ENCODE measurements at regions not wholly inside any gene's neighbourhood (a gene's known extent, or its start where the extent isn't known, plus 50 kb on each side); places are given as distances from the start of the nearest gene placed in this dataset.
A peak's percentile ranks its signal among the peaks of the same experiment; 100 is the strongest.
"Not testable (repeated sequence)": the region's sequence is repeated elsewhere in the genome, so short reads cannot be mapped to it uniquely, and the experiment has no call there.

DNA sequence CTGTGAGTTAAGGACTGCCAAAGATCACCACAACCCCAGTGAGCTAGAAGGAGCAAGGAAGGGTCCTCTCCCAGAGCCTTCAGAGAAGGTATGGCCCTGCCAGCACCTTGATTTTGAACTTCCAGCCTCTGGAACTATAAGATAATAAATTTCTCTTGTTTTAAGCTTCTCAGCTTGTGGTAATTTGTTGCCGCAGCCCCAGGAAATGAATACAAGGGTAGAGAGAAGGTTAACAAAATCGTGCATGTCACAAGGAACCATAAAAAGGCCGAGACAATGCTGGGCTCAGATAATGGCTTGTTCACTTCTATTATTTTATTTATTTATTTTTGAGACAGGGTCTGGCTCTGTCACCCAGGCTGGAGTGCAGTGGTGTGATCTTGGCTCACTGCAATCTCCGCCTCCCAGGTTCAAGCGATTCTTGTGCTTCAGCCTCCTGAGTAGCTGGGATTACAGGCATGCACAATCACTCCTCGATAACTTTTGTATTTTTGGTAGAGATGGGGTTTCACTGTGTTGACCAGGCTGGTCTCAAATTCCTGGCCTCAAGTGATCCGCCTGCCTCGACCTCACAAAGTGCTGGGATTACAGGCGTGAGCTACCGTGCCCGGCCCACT is 71.5 kb downstream of the WSB1 start:
- DNase-seq, result not testable (repeated sequence)

DNA sequence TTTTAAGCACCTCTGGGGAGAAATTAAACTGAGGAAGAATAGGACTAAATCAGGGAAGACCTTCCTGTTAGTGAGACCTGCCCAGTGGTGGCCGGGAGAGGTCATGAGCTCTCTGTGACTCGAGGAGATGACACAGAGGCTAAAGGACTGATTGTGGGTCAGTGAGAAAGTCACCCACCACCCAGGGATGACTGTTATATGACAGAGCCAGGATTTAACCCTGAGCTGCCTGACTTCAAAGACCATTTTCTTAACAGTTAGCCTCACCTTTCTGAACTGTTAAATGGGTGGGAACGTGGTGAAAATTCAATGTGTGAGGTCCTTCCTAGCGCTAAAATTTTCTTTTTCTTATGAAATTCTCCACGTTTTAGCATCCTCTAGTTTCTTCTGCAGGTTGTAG is 72.5 kb downstream of the WSB1 start:
- DNase-seq, result no peak

DNA sequence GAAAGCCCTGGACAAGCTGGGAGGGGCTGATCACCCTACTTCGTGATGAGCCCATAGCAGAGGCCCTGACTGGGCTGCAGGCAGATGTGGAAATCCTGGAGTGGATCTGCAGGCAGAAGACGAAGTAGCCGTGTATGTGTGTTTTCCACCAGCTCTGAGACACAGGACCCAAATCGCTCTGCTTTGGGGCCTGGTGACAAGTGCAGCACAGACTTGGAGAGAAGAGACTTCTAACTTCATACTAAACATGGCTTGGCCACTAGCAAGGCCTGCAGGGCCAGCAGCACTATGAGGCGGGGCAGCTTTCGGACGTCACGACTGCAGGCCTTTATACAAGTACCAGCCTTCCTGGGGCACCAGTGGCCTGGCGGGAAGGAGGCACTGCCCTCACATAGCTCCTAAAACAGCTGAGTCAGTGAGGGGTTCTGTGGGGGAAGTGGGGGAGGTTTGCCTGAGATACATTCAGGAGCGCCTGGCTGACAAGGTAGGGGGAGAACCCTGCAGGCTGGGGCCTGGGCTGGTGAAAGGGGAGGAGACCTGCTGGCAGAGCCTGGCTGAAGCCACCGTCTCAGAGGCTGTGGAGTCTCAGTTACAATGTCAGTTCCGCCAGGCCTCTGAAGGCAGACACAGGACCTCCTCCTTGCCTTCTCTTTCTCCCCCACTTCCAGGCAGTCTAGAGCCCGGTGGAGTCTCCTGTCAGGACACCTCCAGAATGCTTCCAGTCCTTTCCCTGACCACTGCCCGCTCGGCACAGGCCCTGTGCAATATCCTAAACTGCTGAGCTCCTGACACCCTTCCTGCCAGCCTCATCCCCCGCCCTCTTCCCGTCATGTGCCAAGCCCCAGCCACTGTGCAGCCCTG is 73.4 kb downstream of the WSB1 start:
- DNase-seq, result no peak

DNA sequence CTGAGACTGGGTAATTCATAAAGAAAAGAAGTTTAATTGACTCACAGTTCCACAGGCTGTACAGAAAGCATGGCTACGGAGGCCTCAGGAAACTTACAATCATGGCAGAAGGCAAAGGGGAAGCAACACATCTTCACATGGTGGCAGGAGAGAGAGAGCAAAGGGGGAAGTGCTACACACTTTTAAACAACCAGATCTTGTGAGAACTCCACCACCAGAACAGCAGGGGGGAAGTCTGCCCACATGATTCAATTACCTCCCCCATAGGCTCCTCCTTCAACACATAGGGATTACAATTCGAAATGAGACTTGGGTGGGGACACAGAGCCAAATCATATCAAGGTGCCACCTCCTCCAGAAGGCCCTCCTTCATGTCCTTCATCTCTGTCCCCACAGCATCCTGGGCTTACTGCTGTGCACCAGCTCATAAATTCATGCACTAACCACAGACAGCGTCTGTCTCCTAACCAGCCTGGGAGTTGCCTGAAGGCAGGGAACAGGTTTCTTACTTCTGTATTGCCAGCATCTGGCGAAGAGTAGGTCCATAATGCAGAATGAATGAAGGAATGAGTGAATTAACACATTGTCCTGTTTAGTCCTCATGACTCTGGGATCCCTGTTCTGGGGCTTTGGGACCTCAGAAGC is 74.4 kb downstream of the WSB1 start:
- DNase-seq, result no peak

DNA sequence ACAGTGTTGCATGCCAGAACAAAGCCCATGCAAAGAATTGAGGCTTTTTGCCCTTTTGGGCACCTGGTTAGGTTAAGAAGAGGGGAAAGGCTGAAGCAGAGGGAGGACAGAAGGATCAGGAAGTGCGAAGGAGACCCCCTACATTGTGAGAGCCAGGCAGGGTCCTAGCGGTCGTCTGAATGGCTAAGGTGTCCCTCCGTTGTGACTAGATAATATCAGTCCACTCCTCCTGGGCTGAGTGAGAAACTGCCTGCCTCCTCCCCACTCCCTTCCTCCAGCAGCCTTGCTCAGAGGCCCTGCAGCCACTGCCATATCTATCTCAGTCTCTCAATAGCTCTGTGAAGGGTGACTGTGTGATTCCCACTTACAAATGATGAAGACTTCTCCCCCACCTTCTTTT is 75.1 kb downstream of the WSB1 start:
- DNase-seq, result no peak

DNA sequence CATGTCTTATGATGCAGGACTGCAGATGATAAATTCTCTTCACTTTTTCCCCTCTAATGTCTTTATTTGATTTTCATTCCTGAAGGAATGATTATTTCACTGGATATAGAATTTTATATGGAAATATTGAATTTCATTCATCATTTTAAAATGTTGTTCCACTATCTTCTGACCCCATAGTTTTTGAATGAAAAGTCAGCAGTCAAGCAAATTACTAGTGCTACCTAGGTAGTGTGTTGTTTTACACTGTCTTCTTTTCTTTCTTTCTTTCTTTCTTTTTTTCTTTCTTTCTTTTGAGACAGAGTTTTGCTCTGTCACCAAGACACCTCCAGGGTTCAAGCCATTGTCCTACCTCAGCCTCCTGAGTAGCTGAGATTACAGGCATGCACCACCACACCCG is 76.9 kb downstream of the WSB1 start:
- DNase-seq, result no peak

DNA sequence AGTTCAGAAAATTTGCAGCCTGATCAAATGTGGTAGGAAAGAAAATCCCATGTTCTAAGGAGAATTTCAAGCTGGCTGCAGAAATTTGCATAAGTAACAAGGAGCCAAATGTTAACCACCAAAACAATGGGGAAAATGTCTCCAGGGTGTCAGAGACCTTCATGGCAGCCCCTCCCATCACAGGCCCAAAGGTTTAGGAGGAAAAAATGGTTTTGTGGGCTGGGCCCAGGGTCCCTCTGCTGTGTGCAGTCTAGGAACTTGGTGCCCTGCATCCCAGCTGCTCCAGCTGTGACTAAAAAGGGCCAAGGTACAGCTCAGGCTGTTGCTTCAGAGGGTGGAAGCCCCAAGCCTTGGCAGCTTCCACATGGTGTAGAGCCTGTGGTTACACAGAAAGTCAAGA is 79.8 kb downstream of the WSB1 start:
- not testable (repeated sequence) for DNase-seq

DNA sequence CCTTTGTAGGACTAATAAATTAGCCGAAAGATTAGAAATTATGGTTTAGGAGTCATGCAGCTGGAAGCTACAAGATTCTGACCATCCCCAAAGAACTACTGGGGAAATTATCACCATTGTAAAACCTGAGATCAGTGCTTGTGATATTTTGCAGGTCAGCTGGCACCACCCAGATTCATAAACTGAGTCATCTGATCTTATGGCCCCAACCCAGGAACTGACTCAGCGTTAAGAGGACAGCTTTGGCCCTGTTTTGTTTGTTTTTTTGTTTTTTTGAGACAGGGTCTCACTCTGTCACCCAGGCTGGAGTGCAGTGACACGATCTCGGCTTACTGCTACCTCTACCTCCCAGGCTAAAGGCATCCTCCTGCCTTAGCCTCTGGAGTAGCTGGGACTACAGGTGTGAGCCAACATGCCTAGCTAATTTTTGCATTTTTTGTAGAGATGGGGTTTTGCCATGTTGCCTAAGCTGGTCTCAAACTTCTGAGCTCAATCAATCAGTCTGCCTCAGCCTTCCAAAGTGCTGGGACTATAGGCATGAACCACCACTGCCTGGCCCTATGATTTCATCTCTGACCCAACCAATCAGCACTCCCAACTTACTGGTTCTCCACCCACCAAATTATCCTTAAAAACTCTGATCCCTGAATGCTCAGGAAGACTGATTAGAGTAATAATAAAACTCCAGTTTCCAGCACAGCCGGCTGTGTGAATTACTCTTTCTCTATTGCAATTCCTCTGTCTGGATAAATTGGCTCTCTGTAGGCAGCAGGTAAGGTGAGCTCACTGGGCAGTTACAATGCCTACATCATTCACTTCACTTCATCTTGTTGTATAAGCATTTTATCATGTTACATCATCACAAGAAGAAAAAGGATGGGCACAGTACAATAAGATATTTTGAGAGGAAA is 79.4 kb upstream of the KSR1 start:
- no peak for DNase-seq

DNA sequence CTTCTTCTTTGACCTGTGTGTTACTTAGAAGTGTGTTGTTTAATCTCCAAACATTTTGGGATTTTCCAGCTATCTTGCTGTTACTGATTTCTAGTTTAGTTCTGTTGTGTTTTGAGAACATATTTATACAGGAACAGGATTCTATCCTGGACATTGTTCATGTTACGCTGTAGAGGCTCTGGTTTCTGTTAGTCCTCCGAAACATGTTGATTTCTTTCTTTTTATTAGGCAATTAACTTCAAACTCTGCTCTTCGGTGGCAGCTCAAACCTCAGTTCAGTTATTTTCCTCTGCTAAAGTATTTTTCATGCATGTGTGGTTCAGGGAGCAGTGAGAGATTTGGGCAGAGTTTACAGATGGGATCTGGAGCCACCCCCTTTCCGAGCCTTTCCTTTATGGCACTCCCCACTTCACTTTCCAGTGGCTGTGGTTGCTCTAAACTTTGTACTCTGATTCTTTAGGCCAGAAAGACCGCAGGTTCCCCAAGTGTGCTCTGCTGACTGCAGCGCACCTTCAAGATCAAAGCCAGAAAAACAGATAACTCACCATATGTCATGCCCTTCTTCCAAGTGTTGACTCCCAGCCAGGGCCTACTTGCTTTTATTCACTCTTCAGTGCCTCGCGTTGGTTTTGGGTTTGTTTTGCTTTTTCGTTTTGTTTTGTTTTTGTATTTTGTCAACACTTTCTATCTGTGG is 77.6 kb upstream of the KSR1 start:
- DNase-seq, result no peak

DNA sequence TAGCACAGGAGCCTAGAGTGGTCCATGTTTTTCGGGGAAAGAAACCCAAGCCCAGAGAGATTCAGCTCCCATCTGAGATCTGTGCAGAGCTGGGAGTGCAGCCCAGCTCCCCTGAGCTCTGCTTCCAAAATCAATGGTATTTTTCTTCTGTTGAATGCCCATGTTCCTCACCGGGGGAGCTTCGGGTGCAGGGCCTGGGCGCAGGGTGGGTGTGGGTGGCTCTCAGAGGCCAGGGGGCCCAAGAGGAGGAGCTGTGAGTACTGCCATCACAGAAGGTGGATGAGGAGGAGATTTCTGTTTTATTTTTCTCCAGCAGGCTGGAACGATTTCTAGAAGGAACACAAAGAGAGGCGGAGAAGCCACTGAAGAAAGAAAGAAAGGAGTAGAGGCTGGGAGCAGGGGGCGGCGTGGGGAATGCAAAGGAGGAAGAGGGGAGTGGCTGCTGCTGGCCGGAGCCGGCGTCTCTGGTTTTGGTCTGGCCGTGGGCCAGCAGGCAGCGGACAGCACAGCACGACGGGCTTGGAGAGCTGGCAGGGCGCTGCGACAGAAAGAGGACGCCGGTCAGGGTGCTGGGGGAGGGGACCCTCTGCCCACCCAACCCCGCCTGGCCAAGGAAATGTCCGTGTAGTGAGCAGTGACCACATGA is 76.2 kb upstream of the KSR1 start:
- no peak for DNase-seq

DNA sequence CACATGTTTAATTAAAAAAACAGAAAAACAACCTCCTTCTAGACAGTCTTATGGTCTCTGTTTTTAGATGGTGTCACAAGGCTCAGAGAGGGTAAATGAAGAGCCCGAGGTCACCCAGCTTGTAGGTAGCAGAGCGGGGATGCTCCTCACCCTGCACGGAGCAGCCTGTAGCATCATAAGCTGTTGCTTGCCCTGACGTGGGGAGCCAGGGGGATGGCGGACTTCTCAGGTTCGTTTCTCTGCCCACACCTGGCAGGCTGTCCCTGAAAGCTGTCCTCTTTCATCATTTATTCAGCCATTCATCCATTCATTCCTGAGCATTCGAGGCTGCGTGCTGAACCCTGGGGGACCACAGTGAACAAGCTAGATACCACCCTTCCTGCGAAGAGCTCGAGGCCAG is 75.7 kb upstream of the KSR1 start:
- DNase-seq, result no peak

DNA sequence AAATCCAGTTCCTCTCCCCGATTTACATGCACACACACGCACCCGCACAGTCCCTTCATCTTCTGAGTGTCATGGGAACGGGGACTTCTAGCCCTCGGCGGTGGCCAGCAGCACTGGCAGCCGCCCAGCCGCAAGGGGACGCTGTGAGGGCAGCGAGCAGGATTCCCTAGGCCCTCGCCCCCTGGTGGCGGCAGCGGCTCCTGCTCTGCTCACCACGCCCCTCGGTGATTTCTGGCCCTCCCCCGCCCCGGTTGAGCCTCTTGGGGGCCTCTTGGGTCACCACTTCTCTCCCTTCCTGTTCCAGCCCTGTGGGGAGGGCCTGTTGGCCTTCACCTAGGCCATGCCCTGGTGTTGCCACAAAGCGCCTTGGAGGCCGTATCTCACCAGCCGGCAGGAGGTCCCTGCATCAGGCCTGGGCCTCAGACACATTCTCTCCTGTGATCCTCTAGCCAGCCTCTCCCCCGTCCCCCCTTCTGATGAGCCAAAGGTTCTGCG is 75.2 kb upstream of the KSR1 start:
- peak; percentile 90 for DNase-seq

DNA sequence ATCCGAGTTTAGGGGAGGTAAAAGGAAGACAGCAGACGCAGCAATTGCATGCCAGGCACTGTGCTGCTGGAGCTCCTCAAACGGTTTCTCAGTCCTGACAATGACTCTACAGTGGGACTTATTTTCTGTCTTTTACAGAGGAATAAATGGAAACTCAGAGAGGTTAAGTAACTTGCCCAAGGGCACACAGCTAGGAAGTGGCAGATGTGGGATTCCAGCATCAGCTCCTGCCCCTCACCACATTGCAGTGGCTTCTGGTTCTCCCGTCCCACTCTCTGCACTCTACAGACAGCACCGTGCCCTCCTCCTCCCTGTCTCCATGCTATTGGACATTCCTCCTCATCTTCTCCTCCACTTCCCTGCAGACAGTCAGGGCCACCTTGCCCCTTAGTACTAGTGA is 74.2 kb upstream of the KSR1 start:
- DNase-seq, result no peak

DNA sequence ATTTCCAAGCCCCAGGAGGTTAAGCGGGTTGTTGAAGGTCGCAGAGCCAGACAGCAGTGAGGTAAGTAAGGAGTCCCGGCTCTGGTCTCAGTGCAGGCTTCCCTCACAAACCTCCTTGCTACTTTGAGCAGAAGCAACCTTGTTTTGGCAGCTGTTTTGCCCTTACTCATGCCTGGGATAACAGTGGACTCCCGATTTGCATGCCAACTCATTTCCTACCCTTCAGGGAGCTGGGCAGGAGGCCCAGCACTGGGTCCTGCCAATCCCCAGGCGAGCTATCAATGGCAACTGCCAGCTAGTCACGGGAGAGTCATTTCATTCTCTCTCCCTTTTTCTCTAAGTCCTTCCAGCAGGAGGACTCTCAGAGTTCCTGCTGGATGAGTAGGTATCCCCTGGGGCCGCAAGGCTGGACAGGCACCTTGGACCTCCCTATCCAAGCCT is 72.0 kb upstream of the KSR1 start:
- no peak for DNase-seq

DNA sequence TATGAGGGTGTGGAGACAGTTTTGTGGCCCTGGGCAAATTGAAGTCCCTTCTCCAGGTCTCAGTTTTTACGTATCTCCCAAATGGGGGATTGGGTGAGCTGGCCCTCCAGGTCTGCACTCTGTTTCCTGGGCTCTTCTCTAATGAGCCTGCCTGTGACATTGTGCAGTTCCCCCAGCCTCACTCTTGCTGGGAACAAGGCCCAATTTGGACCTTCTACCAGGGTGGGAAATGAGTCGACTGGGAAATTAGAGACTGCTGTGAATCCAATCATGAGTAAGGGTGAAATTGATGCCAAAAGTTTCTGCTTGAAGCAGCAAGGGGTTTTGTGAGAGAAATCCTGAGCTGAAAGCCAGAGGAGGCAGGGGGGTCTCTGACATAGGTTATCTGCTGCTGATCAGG is 71.5 kb upstream of the KSR1 start:
- no peak for DNase-seq

DNA sequence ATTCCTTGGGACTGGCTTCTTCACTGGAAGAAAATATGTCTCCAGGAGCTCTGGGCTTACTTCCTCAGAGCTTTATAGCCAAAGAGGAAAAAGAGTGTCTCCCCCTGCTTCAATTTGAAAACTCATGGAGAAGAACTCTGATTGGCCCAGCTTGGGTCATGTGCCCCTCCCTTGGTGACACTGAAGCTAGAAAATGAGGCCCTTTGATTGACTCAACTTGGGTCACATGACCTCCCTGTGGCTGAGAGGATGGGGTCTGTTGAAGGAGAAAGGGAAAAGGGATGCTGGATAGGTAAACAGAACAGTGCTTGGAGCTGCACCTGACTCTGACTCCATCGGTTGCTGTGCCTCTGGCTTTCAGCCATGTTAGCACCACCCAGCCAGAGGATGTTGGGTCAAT is 70.6 kb upstream of the KSR1 start:
- DNase-seq, result no peak

DNA sequence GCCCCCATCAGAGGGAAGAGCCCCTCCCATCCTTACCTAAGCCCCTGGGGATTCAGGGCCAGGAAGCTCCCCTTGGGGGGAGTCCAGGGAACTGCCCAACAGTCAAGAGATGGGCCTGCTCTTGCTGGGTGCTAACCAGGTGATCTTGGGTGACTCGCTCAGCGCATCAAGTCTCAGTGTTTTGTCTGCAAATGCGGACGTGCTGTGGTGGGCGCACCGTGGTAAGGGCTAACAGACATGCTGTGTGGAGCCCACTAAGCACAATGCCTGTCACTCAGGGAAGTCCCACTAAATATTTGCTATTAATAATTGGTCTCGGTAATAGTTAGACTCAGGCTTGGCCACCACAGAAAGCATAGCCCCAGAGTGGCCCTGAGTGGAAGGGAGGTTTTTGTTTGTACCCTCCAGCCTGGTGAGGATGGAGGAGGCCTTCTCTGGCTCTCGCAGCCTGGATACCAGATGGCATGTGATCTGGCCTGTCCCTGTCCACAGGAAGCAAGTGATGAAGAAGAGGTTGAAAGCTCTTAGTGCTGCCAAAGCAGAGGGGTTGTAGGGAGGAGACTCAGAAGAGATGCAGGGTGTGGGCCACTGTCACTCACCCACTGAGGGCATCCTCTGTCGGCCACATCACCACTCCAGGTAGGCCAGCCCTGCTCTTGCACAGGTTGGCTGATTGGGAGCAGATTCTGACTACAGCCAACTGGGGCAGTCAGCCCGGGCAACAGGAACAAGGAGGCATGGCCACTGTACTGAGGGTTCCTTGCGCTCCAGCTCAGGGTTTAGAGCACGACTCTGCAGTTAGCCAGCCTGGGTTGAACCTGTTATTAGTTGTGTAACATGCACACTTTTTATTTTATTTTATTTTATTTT is 69.8 kb upstream of the KSR1 start:
- no peak for DNase-seq

DNA sequence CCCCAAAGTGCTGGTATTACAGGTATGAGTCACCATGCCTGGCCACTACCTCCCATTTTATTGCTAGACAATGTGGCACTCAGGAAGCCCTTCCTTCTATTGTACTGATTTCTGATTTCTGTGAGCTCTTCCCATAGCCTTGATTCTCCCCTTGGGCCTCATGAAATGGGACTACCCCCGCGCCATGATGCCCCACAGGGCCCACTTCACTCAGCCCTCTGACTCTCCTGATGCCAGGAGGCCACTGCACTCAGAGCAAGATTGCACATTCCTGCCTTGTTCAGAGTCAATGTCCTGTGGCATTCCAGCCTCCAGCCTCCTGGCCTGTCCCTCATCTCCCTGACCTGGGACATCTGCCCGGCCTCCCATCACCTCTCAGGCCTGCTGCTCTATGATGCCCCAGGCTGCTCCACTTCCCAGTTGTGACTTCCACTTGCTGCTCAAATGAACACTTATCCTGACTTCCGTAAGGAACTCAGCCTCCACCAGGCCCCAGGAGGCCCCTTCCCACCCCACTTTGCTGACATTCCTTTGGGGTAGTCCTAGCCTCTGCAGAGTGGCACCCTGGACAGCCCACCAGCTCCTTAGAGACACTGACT is 66.6 kb upstream of the KSR1 start:
- no peak for DNase-seq

DNA sequence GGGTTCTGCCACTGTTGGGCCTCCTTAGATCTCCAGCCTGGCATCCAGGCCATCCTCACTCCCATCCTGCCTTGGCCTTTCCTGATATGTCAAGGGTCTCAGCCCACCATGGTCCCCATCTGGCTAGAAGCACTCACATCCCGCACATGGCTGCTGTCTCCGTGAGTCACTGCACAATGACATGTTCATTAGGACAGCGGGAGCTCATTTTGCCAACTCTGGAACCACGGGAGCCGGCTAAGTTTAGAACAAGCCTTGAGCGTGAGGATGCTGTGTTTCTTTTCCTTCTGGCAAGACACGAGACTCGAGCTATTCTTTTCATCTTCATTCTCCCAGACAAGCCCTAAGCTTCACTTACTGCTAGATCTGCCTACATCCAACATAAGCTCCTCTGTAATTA is 65.7 kb upstream of the KSR1 start:
- DNase-seq, result no peak

DNA sequence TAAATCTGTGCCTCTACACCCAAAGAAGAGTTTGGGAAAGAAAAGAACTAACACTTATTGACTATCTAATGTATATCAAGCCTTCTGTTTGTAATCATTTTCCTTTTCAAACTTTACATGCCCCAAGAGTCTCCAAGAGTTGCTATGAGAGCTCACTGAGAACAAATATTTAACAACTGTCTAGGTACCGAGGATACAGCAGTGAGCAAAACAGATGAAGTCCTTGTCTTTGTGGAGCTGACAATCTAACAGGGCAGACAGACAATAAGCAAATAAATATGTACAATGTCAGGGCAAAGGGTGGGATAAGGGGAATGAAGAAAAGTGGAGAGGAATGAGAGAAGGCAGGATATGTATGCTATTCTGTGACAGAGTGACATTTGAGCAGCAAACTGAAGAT is 64.8 kb upstream of the KSR1 start:
- no peak for DNase-seq
